ENCODE measurements at regions not wholly inside any gene's neighbourhood (a gene's known extent, or its start where the extent isn't known, plus 50 kb on each side); places are given as distances from the start of the nearest gene placed in this dataset.

DNA sequence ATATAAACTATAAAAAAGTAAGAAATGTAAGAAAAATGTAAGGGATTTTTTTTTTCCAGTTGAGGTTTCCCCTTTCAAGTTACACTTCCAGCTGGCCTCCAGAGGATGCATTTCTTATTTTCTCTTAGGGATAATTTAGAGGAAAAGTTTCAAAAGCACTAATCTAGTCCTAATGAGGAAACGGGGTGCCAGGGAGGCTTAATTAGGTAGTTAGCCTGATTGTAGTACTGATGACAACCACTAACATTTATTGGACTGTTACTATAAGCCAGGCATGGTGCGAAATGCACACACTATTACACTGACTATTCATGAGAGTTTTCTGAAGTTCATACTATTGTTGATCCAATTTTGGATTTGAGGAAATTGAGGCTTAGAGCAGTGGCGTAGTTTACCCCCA, 290.8 kb upstream of the FMN2 start:
- TF ChIP-seq, protein P1, sequence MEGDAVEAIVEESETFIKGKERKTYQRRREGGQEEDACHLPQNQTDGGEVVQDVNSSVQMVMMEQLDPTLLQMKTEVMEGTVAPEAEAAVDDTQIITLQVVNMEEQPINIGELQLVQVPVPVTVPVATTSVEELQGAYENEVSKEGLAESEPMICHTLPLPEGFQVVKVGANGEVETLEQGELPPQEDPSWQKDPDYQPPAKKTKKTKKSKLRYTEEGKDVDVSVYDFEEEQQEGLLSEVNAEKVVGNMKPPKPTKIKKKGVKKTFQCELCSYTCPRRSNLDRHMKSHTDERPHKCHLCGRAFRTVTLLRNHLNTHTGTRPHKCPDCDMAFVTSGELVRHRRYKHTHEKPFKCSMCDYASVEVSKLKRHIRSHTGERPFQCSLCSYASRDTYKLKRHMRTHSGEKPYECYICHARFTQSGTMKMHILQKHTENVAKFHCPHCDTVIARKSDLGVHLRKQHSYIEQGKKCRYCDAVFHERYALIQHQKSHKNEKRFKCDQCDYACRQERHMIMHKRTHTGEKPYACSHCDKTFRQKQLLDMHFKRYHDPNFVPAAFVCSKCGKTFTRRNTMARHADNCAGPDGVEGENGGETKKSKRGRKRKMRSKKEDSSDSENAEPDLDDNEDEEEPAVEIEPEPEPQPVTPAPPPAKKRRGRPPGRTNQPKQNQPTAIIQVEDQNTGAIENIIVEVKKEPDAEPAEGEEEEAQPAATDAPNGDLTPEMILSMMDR (conservative IDR thresholded peaks at IDR 0.05; ENCODE audit: low read depth, low read length) = no peak
- TF ChIP-seq EZH2 (IDR thresholded peaks at IDR 0.05; ENCODE audit: borderline replicate concordance, low read depth, low read length, poor library complexity, severe bottlenecking) = no peak
